Heart left ventricle (tissue), 16 donors: ENCODE measurements at regions not wholly inside any gene's neighbourhood (a gene's known extent, or its start where the extent isn't known, plus 50 kb on each side); places are given as distances from the start of the nearest gene placed in this dataset.

Source experiments
- ATAC-seq, 4 donors: fragments of 200-7000 bp; cut with Tn5 transposase; one replicate each; pipeline ENCODE4 v1.9.1; 2020 to 2022; ENCODE audit warnings: moderate library complexity in 4 of 4, mild to moderate bottlenecking in 3 of 4, moderate number of reproducible peaks in 1 of 4
- DNase-seq, 5 donors: peaks; one replicate each; pipeline ENCODE4 v3.0.0-alpha.2; 2020
- H3K27ac ChIP-seq, 12 donors: fragments of 200-600 bp; sonication (generic) in 4 of 12; one replicate each; pipeline versions ENCODE4 v1.5.0 to v1.8.0; 2016 to 2022; ENCODE audit warnings: mild to moderate bottlenecking in 2 of 12
- H3K27me3 ChIP-seq, 9 donors: fragments of 200-600 bp; sonication (generic) in 2 of 9; one replicate each; pipeline versions ENCODE4 v1.5.1 to v1.8.0; 2016 to 2022; ENCODE audit warnings: mild to moderate bottlenecking in 3 of 9
- H3K36me3 ChIP-seq, 9 donors: fragments of 200-600 bp; sonication (generic) in 2 of 9; one replicate each; pipeline versions ENCODE4 v1.5.0 to v1.8.0; 2018 to 2022; ENCODE audit warnings: mild to moderate bottlenecking in 2 of 9
- H3K4me1 ChIP-seq, 12 donors: fragments of 200-600 bp; sonication (generic) in 4 of 12; one replicate each; pipeline versions ENCODE4 v1.5.0 to v1.8.0; 2016 to 2022; ENCODE audit warnings: mild to moderate bottlenecking in 3 of 12
- H3K4me3 ChIP-seq, 12 donors: fragments of 200-600 bp; sonication (generic) in 4 of 12; one replicate each; pipeline versions ENCODE4 v1.5.0 to v1.8.0; 2017 to 2022; ENCODE audit warnings: mild to moderate bottlenecking in 9 of 12, moderate library complexity in 4 of 12
- H3K9me3 ChIP-seq, 12 donors: fragments of 200-600 bp; sonication (generic) in 4 of 12; one replicate each; pipeline versions ENCODE4 v1.5.0 to v1.8.0; 2016 to 2022; ENCODE audit warnings: mild to moderate bottlenecking in 1 of 12
- CTCF ChIP-seq, 12 donors: fragments of 200-600 bp; sonication (generic) in 4 of 12; IDR thresholded peaks; one replicate each; pipeline versions ENCODE4 v1.5.0 to v1.8.0; 2018 to 2022; ENCODE audit warnings: antibody characterized with exemption in 12 of 12, mild to moderate bottlenecking in 5 of 12
- POLR2A ChIP-seq, 2 donors: fragments of 450-650 bp; IDR thresholded peaks; one replicate each; pipeline ENCODE4 v1.6.1; 2017; ENCODE audit warnings: antibody characterized with exemption in 2 of 2, mild to moderate bottlenecking in 2 of 2, moderate library complexity in 2 of 2
- WGBS, 4 donors: extraction: QIAGEN DNeasy Blood & Tissue Kit in 2 of 4; methylation state at CpG; one replicate each; pipeline versions ENCODE4 v1.1.5 to v1.1.7; 2013 to 2018; 5-methylcytosine and 5-hydroxymethylcytosine counted together
- intact Hi-C, 10 donors: fragments of 100-400 bp; cut with DNase I; formaldehyde crosslinking; loops; one replicate each; pipeline versions ENCODE4 v1.11.1 to v1.14.2; 2022
- donor health status: ischemic (EF 13 %, LVEDD 7.1; RV severe dilation, severe dysfunction).
- donor health status: healthy with polysubstance abuse.
- donor health status: DM: no; HTN: yes; CAD: no.
- donor health status: DM: no; HTN: no; CAD: no.
- donor health status: ischemic (EF 25% LVEDD 6.9; RV normal size, moderate dysfunction).
- donor health status: ischemic (EF 25% LVEDD 5.7; RV mildly dilated, moderate dysfunction).
- donor health status: healthy.
- donor health status: DM: yes; HTN: yes; CAD: no.
- donor health status: ischemic (EF 35%, LVEDD 5.7; RV mildly dilated, moderate dysfunction).
- donor health status: nonischemic (EF 11% LVEDD 7.7; RV severe dilation, severe dysfunction).
- donor health status: DM: yes; HTN: yes; CAD: no.
- donor health status: PGD.
- donor health status: ischemic (EF 29% LVEDD 5.4; RV normal size, mild dysfunction).
- donor health status: nonischemic (EF 23%, LVEDD 6.1; RV moderate dilation, normal function).

- H3K4me1 ChIP-seq, result no peaks in the 10 kb centered on the region
- H3K9me3 ChIP-seq, result no peaks in the 10 kb centered on the region
- H3K27ac ChIP-seq, result no peak overlapping the region
- no peaks in the 10 kb centered on the region for H3K36me3 ChIP-seq
- H3K27me3 ChIP-seq, result no peaks in the 10 kb centered on the region
- intact Hi-C loops, result no loop called here
- DNase-seq, result no peak
- no peak for TF ChIP-seq POLR2A (IDR thresholded peaks at IDR 0.05)
- no peak for TF ChIP-seq CTCF (IDR thresholded peaks at IDR 0.05)
- 76 to 88% (median 83%) methylated on average over 4 of the region's 4 CpGs for WGBS, 4 donors
- no peak overlapping the region for H3K4me3 ChIP-seq
- ATAC-seq, result no peak
These were observed 1131.1 kb upstream of the WWC1 start for GRCh38 chr5:167160388-167160787.

- intact Hi-C loops, result no loop called here
- ATAC-seq (no peak), DNase-seq (no peak)
- Histone ChIP-seq H3K27me3 (no peaks in the 10 kb centered on the region), H3K4me1 (no peaks in the 10 kb centered on the region), H3K9me3 (no peaks in the 10 kb centered on the region), H3K27ac (no peak overlapping the region), H3K36me3 (no peaks in the 10 kb centered on the region), H3K4me3 (no peak overlapping the region)
- 54 to 81% (median 80%) methylated on average over 2 of the region's 2 CpGs for WGBS, 4 donors
- TF ChIP-seq POLR2A (IDR thresholded peaks at IDR 0.05) (no peak), CTCF (IDR thresholded peaks at IDR 0.05) (no peak)
These were observed 1124.7 kb upstream of the WWC1 start for GRCh38 chr5:167166696-167167095.

- no peaks in the 10 kb centered on the region for H3K27me3 ChIP-seq
- no peaks in the 10 kb centered on the region for H3K4me1 ChIP-seq
- intact Hi-C loops, result no loop called here
- 58 to 69% (median 66%) methylated on average over 8 of the region's 8 CpGs for WGBS, 4 donors
- TF ChIP-seq POLR2A (IDR thresholded peaks at IDR 0.05), result no peak
- ATAC-seq (no peak), DNase-seq (no peak)
- H3K36me3 ChIP-seq, result no peaks in the 10 kb centered on the region
- no peak overlapping the region for H3K4me3 ChIP-seq
- H3K27ac ChIP-seq, result no peak overlapping the region
- H3K9me3 ChIP-seq, result no peaks in the 10 kb centered on the region
These were observed 1124.2 kb upstream of the WWC1 start for GRCh38 chr5:167167191-167167795.

- H3K9me3 ChIP-seq, result peaks cover 0 to 2% (median 0%) of the 10 kb centered on the region in 12 donors
- WGBS, 4 donors, result 82 to 89% (median 87%) methylated on average over 6 of the region's 6 CpGs
- intact Hi-C loops, result no loop called here
- no peaks in the 10 kb centered on the region for H3K27me3 ChIP-seq
- no peaks in the 10 kb centered on the region for H3K4me1 ChIP-seq
- H3K4me3 ChIP-seq, result no peak overlapping the region
- H3K27ac ChIP-seq, result no peak overlapping the region
- no peaks in the 10 kb centered on the region for H3K36me3 ChIP-seq
- ATAC-seq, result no peak
- TF ChIP-seq CTCF (IDR thresholded peaks at IDR 0.05) (no peak), POLR2A (IDR thresholded peaks at IDR 0.05) (no peak)
- DNase-seq, result no peak
These were observed 1122.5 kb upstream of the WWC1 start for GRCh38 chr5:167168971-167169370.

- 66 to 74% (median 68%) methylated on average over 3 of the region's 3 CpGs for WGBS, 4 donors
- intact Hi-C loops, result no loop called here
- peaks cover 0 to 8% (median 0%) of the 10 kb centered on the region in 12 donors for H3K9me3 ChIP-seq
These were observed 1120.4 kb upstream of the WWC1 start for GRCh38 chr5:167171056-167171455.

More at GRCh38 chr5:167171056-167171455, 1120.4 kb upstream of the WWC1 start:
- TF ChIP-seq POLR2A (IDR thresholded peaks at IDR 0.05) (no peak), CTCF (IDR thresholded peaks at IDR 0.05) (no peak)
- ATAC-seq (no peak), DNase-seq (no peak)
- H3K4me3 ChIP-seq, result no peak overlapping the region
- no peaks in the 10 kb centered on the region for H3K27me3 ChIP-seq
- no peaks in the 10 kb centered on the region for H3K4me1 ChIP-seq
- H3K27ac ChIP-seq, result no peak overlapping the region
- H3K36me3 ChIP-seq, result no peaks in the 10 kb centered on the region
